ENCODE measurements at regions not wholly inside any gene's neighbourhood (a gene's known extent, or its start where the extent isn't known, plus 50 kb on each side); places are given as distances from the start of the nearest gene placed in this dataset.

DNA sequence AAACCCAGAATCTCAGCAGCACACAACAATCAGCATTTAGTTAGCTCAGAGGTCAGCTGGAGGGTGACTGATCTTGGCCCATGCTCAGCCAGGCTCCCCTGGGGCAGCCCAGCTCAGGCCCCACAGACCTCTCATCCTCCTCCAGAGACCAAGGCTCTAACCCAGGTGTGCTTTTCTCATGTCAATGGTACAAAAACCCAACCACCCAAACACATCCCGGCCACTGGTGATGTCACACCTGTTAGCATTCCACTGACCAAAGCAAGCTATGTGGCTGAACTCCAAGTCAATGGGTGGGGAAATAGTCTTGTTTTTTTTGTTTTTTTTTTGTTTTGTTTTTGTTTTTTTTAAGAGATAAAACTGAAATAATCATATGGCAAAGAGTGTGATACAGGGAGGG, 77.5 kb downstream of the CYTL1 start:
- Histone ChIP-seq H4K91ac (ENCODE audit: insufficient read length, low read depth, low read length) (no peak overlapping the region), H3K4me2 (ENCODE audit: insufficient read depth, insufficient read length, low read length) (no peak overlapping the region), H4K8ac (replicated peaks; ENCODE audit: insufficient read length, low read depth, low read length) (no peak overlapping the region), H3K23me2 (ENCODE audit: insufficient read length, low read depth, low read length, poor library complexity, severe bottlenecking) (no peaks in the 10 kb centered on the region), H3K23ac (ENCODE audit: insufficient read length, low read depth, low read length) (no peak overlapping the region), H3T11ph (ENCODE audit: low read length) (no peak overlapping the region), H3K4me1 (ENCODE audit: insufficient read depth, low read length) (no peaks in the 10 kb centered on the region), H2BK20ac (ENCODE audit: low read depth, low read length, poor library complexity, severe bottlenecking) (no peak overlapping the region), H2BK5ac (ENCODE audit: insufficient read length, low read length) (no peak overlapping the region), H3K18ac (ENCODE audit: insufficient read length, low read depth, low read length) (no peak overlapping the region), H3K14ac (ENCODE audit: insufficient read depth, low read length) (no peak overlapping the region), H2BK12ac (ENCODE audit: insufficient read length, low read depth, low read length) (no peak overlapping the region), H3K9ac (ENCODE audit: extremely low read depth, insufficient read length, low read length) (no peak overlapping the region), H2AFZ (ENCODE audit: low read length) (no peak overlapping the region), H2AK5ac (ENCODE audit: insufficient read length, low read length) (no peak overlapping the region), H3K27ac (ENCODE audit: insufficient read length, low read depth, low read length) (no peak overlapping the region), H4K20me1 (ENCODE audit: control insufficient read depth, insufficient read depth, insufficient read length) (no peaks in the 10 kb centered on the region), H3K4ac (ENCODE audit: low read depth, low read length) (no peak overlapping the region), H2BK15ac (ENCODE audit: low read depth, low read length) (no peak overlapping the region), H3K9me3 (ENCODE audit: control insufficient read depth, low read depth, low read length) (no peaks in the 10 kb centered on the region), H3K56ac (ENCODE audit: insufficient read length, low read depth, low read length) (no peak overlapping the region), H3K79me2 (ENCODE audit: insufficient read depth, low read length) (no peaks in the 10 kb centered on the region), H2BK120ac (ENCODE audit: low read depth, low read length, poor library complexity, severe bottlenecking) (no peak overlapping the region), H4K5ac (ENCODE audit: insufficient read length, low read depth, low read length) (no peak overlapping the region), H3K79me1 (ENCODE audit: insufficient read depth, low read depth, low read length, poor library complexity, severe bottlenecking) (no peaks in the 10 kb centered on the region), H3K27me3 (ENCODE audit: insufficient read depth, low read length) (no peaks in the 10 kb centered on the region)
- DNase-seq: no peak
- H3K9me3 Mint-ChIP-seq: peaks cover 3 to 4% of the 10 kb centered on the region in 2 experiments; a peak in 3 of 5 replicates
- H3K4me3 Mint-ChIP-seq: no peak overlapping the region
- H3K4me1 Mint-ChIP-seq: no peaks in the 10 kb centered on the region
- no CpG with 5 or more reads among the region's 1 CpG for WGBS (ENCODE audit: extremely low coverage, insufficient read length, low lambda C conversion rate)
- H3K27ac Mint-ChIP-seq: no peak overlapping the region
- no peak for TF ChIP-seq CTCF (conservative IDR thresholded peaks at IDR 0.05)
- H3K36me3 Mint-ChIP-seq (ENCODE audit: insufficient read depth in 1 of 3, low read depth in 3 of 3): no peaks in the 10 kb centered on the region
- H3K27me3 Mint-ChIP-seq (ENCODE audit: low read depth): peaks cover 38% of the 10 kb centered on the region

Measured in H9 (cell line).